Keratinocyte (primary cell): ENCODE measurements at regions not wholly inside any gene's neighbourhood (a gene's known extent, or its start where the extent isn't known, plus 50 kb on each side); places are given as distances from the start of the nearest gene placed in this dataset.

Experiments
- CTCF ChIP-seq, 3 experiments: IDR thresholded peaks in 1 of 3; conservative IDR thresholded peaks in 1 of 3; optimal IDR thresholded peaks in 1 of 3; 2 replicates in 2 of 3; 3 replicates in 1 of 3; pipeline versions ENCODE3 to v1.5.1; 2011; ENCODE audit warnings: low read length in 3 of 3, mild to moderate bottlenecking in 3 of 3, moderate library complexity in 2 of 3, control low read depth in 1 of 3, inconsistent platforms in 1 of 3; ENCODE audit not compliant: insufficient read depth in 2 of 3; ENCODE audit errors: extremely low read depth in 1 of 3
- EZH2 ChIP-seq: IDR thresholded peaks from one replicate; pipeline ENCODE4 v1.6.1; 2012; ENCODE audit warnings: inconsistent platforms, mild to moderate bottlenecking, low read length, moderate library complexity

- TF ChIP-seq CTCF (optimal IDR thresholded peaks at IDR 0.05 in 1 of 3, IDR thresholded peaks at IDR 0.05 in 1 of 3, conservative IDR thresholded peaks at IDR 0.05 in 1 of 3; ENCODE audit: extremely low read depth in 1 of 3, insufficient read depth in 2 of 3, low read length in 3 of 3) (no peak), EZH2 (no peak)
Measured at GRCh38 chr13:34356686-34357434, 538.9 kb downstream of the RFC3 start.
